ENCODE measurements at regions not wholly inside any gene's neighbourhood (a gene's known extent, or its start where the extent isn't known, plus 50 kb on each side); places are given as distances from the start of the nearest gene placed in this dataset.

DNA sequence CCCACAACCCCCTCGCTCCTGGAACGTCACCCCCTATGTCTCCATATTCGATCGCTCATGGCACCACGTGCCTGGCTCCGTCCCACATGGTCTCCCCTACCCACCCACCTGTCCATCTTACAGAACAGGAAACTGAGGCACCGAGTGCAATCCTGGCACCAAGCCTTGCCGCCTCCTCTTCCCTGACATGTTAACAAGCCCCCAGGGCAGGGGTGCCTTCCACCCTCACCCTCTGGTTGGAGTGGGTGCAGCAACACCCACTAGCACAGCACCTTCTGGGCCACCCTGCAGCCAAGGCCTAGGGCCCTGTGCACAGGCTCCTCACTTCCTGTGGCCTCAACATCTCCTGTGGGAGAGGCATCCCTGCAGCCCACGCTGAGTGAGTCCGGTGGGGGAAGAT, 110.3 kb downstream of the RFLNA start:
- no peak for TF ChIP-seq CTCF (IDR thresholded peaks at IDR 0.05; ENCODE audit: low read depth, low read length)
- in situ Hi-C loops (cut with HindIII; ENCODE audit: low sequenced_read_pairs) = no loop called here
- H3K4me3 ChIP-seq (ENCODE audit: low read depth, low read length) = no peak overlapping the region
- DNase-seq (ENCODE audit: low read depth, low spot score) = no peak

GRCh38 chr12:124404162-124404784, 109.4 kb downstream of the RFLNA start:
- TF ChIP-seq CTCF (IDR thresholded peaks at IDR 0.05; ENCODE audit: low read depth, low read length) = no peak
- no peak for DNase-seq (ENCODE audit: low read depth, low spot score)
- H3K4me3 ChIP-seq (ENCODE audit: low read depth, low read length) = no peak overlapping the region
- in situ Hi-C loops (cut with HindIII; ENCODE audit: low sequenced_read_pairs) = no loop called here

DNA sequence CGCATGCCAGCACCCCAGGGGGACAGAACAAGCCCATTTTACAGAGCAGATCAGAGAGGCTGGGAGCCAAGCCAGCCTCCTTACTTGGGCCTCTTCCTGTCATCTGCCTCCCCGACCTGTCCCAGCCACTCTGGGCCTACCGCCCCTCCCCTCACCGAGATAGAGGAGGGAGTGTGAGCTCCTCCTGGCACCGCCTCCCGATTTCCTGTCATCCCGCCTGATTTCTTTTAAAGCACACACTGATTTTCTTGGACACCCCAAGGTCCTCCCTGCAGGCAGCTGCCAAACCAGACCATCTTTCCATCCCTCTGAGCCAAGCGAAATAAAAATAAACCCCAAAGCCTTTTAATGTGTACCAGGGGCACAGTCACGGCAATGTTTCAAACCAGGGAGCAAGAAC, 108.4 kb downstream of the RFLNA start:
- in situ Hi-C loops (cut with HindIII; ENCODE audit: low sequenced_read_pairs) = no loop called here
- no peak for DNase-seq (ENCODE audit: low read depth, low spot score)
- no peak for TF ChIP-seq CTCF (IDR thresholded peaks at IDR 0.05; ENCODE audit: low read depth, low read length)

GRCh38 chr12:124402248-124403066, 107.6 kb downstream of the RFLNA start:
- no peak for DNase-seq (ENCODE audit: low read depth, low spot score)
- no peak overlapping the region for H3K4me3 ChIP-seq (ENCODE audit: low read depth, low read length)
- in situ Hi-C loops (cut with HindIII; ENCODE audit: low sequenced_read_pairs) = no loop called here
- no peak for TF ChIP-seq CTCF (IDR thresholded peaks at IDR 0.05; ENCODE audit: low read depth, low read length)

More for the DNA sequence above, 108.4 kb downstream of the RFLNA start:
- H3K4me3 ChIP-seq (ENCODE audit: low read depth, low read length) = no peak overlapping the region

- no peak overlapping the region for H3K4me3 ChIP-seq (ENCODE audit: low read depth, low read length)
- no peak for TF ChIP-seq CTCF (IDR thresholded peaks at IDR 0.05; ENCODE audit: low read depth, low read length)
- no peak for DNase-seq (ENCODE audit: low read depth, low spot score)
- in situ Hi-C loops (cut with HindIII; ENCODE audit: low sequenced_read_pairs) = no loop called here
Observed at GRCh38 chr12:124401704-124402221, 106.9 kb downstream of the RFLNA start.

- no peak overlapping the region for H3K4me3 ChIP-seq (ENCODE audit: low read depth, low read length)
- DNase-seq (ENCODE audit: low read depth, low spot score) = no peak
- no peak for TF ChIP-seq CTCF (IDR thresholded peaks at IDR 0.05; ENCODE audit: low read depth, low read length)
- in situ Hi-C loops (cut with HindIII; ENCODE audit: low sequenced_read_pairs) = no loop called here
Observed at GRCh38 chr12:124400124-124400523, 105.2 kb downstream of the RFLNA start.
